HUES64 (cell line): ENCODE measurements at regions not wholly inside any gene's neighbourhood (a gene's known extent, or its start where the extent isn't known, plus 50 kb on each side); places are given as distances from the start of the nearest gene placed in this dataset.

ENCODE experiments used
- H3K27ac ChIP-seq: 2 replicates; pipeline ENCODE4 v1.7.0; 2013; ENCODE audit warnings: low read depth, low read length, inconsistent platforms
- H3K27me3 ChIP-seq: 2 replicates; pipeline ENCODE4 v1.6.1; 2013; ENCODE audit warnings: mild to moderate bottlenecking, low read length; ENCODE audit not compliant: insufficient read depth
- H3K36me3 ChIP-seq: 2 replicates; pipeline ENCODE4 v1.6.1; 2013; ENCODE audit warnings: mild to moderate bottlenecking, low read length; ENCODE audit not compliant: insufficient read depth
- H3K4me1 ChIP-seq: 2 replicates; pipeline ENCODE4 v1.6.1; 2013; ENCODE audit warnings: mild to moderate bottlenecking, low read length, moderate library complexity; ENCODE audit not compliant: insufficient read depth
- H3K4me3 ChIP-seq: 2 replicates; pipeline ENCODE4 v1.5.1; 2013; ENCODE audit warnings: mild to moderate bottlenecking, low read length, moderate library complexity
- H3K9ac ChIP-seq: 2 replicates; pipeline ENCODE4 v1.6.1; 2013; ENCODE audit warnings: mild to moderate bottlenecking, low read depth, low read length
- H3K9me3 ChIP-seq: 2 replicates; pipeline ENCODE4 v1.6.1; 2013; ENCODE audit warnings: low read depth, low read length; ENCODE audit not compliant: insufficient read depth
- WGBS: fragments of 150-250, 120-280 bp; methylation state at CpG from one replicate; pipeline ENCODE4 v1.1.7; 2013; ENCODE audit warnings: missing lambda C conversion rate; 5-methylcytosine and 5-hydroxymethylcytosine counted together

DNA sequence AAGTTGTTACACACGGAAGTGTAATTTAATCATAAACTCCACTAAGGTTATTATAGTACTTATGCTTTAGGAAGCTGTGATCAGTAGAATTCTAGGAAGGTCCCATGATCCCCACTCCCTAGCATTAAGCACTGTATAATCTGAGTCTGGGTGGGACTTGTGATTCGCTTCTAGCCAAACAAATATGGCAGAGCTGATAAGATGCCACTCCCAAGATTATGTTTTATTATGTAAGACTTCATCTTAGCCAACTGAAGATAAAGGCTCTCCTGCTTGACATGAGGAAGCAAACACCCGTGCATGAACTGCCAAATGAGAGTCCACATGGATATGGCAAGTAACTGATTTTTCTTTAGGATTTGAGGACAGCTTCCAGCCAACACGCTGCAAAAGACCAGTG is 186.4 kb upstream of the NDST3 start:
- Histone ChIP-seq H3K9ac (no peak overlapping the region), H3K4me3 (no peak overlapping the region), H3K9me3 (no peaks in the 10 kb centered on the region), H3K36me3 (no peaks in the 10 kb centered on the region), H3K4me1 (peaks cover 3% of the 10 kb centered on the region; the same call in 1 of the 2 replicates), H3K27ac (no peak overlapping the region), H3K27me3 (no peaks in the 10 kb centered on the region)
- whole genome bisulfite sequencing = 94% methylated on average over 3 of the region's 4 CpGs

DNA sequence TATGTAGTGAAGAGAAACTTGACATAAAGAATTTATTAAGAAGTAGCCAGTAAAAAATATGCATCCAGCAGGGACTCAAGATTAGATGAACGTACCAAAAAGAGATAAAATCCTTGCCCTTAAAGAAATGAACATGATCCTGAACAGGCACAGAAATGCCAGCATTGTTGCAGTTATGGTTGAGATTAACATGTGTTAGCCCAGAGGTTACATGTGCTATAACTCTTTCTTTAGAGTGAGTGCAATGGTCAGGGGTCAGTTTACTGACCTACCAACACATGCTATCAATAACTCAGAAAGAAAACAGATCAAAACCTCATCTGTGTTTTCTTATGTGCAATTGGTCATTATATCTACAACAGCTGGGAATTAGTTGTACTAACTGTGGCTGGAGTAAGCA is 166.1 kb upstream of the NDST3 start:
- Histone ChIP-seq H3K9me3 (no peaks in the 10 kb centered on the region), H3K9ac (no peak overlapping the region), H3K4me1 (no peaks in the 10 kb centered on the region), H3K27ac (no peak overlapping the region), H3K36me3 (no peaks in the 10 kb centered on the region), H3K27me3 (no peaks in the 10 kb centered on the region), H3K4me3 (no peak overlapping the region)
- 92% methylated on average over 1 of the region's 1 CpG for WGBS

DNA sequence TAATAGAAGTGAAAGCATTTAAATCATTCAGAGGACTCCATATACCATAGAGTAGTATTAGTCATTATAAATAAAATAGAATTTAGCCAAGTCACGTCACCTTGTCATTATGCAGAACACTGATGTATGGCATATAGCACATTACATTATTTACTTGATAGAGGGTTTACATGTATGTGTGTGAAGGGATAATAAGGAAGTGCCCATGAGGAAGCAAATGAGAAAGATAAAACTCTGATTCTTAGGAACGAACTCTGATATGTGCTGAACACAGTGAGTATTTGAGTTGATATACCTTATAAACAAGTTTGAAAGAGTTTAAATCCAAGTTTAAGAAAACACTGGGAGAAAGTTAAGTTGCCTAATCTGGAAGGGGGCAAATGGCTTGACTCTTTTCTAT is 160.5 kb upstream of the NDST3 start:
- Histone ChIP-seq H3K9ac (no peak overlapping the region), H3K4me1 (peaks cover 7% of the 10 kb centered on the region), H3K36me3 (no peaks in the 10 kb centered on the region), H3K9me3 (no peaks in the 10 kb centered on the region), H3K4me3 (no peak overlapping the region), H3K27ac (no peak overlapping the region), H3K27me3 (no peaks in the 10 kb centered on the region)
- 97% methylated on average over 1 of the region's 2 CpGs for WGBS

DNA sequence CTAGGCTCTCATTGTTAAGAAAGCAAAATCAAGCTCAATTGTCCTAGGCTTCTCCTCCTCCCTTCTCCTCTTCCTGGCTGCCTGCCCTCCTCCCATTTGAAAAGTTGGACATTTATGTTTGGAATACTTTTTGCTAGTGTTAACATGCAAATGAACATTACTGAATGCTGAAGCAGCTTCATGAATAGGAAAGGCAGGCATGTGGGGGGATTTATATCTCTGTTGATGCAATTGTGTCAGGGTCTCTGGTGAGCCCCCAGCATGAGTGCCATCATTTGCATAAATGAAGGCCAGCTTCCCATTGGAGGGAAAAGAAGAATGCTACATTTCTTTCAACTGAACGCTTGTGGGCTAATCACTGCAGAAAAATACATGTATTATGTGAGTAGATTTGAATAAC is 160.1 kb upstream of the NDST3 start:
- Histone ChIP-seq H3K9ac (no peak overlapping the region), H3K9me3 (no peaks in the 10 kb centered on the region), H3K4me3 (no peak overlapping the region), H3K4me1 (peaks cover 7% of the 10 kb centered on the region), H3K27me3 (no peaks in the 10 kb centered on the region), H3K36me3 (no peaks in the 10 kb centered on the region), H3K27ac (no peak overlapping the region)
- 91% methylated on average over 1 of the region's 1 CpG for WGBS

DNA sequence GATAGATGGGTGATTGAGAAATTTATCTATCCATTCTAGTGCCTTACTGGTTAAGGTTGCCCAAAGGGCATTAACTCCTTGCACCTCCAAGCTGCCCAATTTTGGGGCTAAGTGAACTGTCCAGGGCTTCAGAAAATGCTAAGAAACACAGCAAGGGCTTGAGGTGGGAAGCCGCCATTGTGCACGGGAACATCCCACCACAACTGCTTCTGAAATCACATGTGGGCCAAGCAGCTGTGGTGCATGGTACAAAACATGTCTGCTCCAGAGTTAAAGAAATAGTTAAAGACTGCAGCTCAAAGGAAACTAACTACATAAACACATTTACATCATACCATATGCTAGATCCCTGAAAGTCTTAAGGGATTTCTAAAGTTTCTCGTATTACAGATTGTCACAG is 144.3 kb upstream of the NDST3 start:
- H3K4me1 ChIP-seq = peaks cover 11% of the 10 kb centered on the region
- no peaks in the 10 kb centered on the region for H3K27me3 ChIP-seq
- no peak overlapping the region for H3K4me3 ChIP-seq
- H3K27ac ChIP-seq = no peak overlapping the region
- H3K9me3 ChIP-seq = no peaks in the 10 kb centered on the region
- no peaks in the 10 kb centered on the region for H3K36me3 ChIP-seq
- WGBS = 97% methylated on average over 3 of the region's 3 CpGs
- no peak overlapping the region for H3K9ac ChIP-seq

DNA sequence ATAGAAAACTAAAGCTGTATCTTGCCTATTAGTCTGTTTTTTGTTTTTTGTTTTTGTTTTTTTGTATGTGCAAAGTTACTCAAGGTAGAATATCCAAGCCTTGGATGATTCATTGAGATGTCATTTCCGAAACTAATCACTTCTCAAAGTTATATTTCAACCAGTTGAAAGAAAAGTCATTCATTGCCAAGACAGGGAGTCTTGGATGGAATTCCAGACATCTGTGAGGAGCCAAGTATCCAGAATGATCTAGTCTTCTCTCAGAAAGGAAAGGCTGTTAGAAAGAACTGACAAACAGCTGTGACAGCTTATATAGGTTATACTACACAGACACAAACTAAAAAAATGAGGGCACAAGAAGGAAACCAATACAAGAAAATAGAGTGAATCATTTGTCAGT is 141.1 kb upstream of the NDST3 start:
- Histone ChIP-seq H3K27ac (no peak overlapping the region), H3K4me3 (no peak overlapping the region), H3K9me3 (no peaks in the 10 kb centered on the region), H3K36me3 (no peaks in the 10 kb centered on the region), H3K27me3 (no peaks in the 10 kb centered on the region), H3K9ac (no peak overlapping the region), H3K4me1 (peaks cover 11% of the 10 kb centered on the region)
- 83% methylated on average over 1 of the region's 1 CpG for WGBS

DNA sequence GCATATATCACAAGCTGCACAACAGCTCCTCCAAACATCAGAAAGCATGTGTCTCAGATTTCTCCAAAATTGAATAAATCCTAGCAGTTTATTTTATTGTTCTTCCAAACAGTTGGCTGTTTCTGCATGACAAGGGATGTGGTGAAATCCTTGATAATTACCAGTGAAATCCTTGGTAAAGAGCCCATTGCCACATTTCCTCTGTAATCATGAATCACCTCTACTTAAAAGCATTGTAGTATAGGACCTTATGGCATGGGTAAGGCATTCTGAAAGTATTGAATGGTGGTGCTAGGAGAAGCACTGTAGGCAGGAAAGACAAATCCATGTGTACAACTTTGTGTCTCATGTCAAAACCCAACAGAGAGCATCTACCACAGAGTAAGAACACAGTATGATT is 135.8 kb upstream of the NDST3 start:
- no peaks in the 10 kb centered on the region for H3K9me3 ChIP-seq
- H3K9ac ChIP-seq = no peak overlapping the region
- H3K4me3 ChIP-seq = no peak overlapping the region
- no peaks in the 10 kb centered on the region for H3K36me3 ChIP-seq
- no peak overlapping the region for H3K27ac ChIP-seq
- peaks cover 26% of the 10 kb centered on the region for H3K4me1 ChIP-seq
- H3K27me3 ChIP-seq = no peaks in the 10 kb centered on the region; the same call in 1 of the 2 replicates

DNA sequence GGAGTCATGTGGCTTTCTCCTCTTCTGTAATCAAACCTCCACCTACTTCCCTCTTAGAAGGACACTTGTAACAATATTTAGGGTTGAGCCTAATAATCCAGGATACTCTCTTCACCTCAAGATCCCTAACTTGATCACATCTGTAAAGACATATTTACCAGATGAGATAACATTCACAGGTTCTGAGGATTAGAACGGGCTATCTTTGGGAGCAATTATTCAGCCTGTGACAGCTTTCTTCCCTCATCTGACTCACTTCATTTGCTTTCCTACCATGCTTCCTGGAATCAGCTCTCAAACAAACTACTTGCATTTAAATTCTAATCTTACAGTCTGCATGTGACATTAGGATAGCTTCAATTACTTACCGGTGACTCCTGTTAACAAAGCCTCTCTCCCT is 133.5 kb upstream of the NDST3 start:
- 20% methylated on average over 2 of the region's 2 CpGs for WGBS
- no peak overlapping the region for H3K9ac ChIP-seq
- H3K4me3 ChIP-seq = no peak overlapping the region

DNA sequence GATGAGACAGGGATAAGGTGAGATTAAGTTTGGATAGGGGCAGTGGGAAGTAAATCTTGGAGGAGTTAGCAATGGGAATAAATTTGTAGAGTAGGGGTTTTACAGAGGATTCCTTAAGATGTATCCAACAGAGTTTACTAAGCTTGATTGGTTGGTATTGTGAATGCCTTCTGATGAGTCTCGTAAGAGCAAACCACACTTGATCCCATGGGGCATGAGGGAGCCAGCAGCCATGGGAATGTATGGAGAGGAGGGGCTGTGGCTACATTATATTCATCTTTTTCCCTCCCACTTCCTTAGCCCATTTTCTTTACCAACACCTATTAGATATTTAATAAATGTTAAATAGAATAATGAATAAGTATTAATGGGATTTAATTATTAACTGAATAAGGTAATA is 126.6 kb upstream of the NDST3 start:
- no peaks in the 10 kb centered on the region for H3K27me3 ChIP-seq
- H3K27ac ChIP-seq = no peak overlapping the region
- H3K4me3 ChIP-seq = no peak overlapping the region
- 0 out of 2 replicates have a peak, but pooled peaks cover 6% of the 10 kb centered on the region for H3K4me1 ChIP-seq
- WGBS = 93% methylated on average over 1 of the region's 1 CpG
- H3K9me3 ChIP-seq = no peaks in the 10 kb centered on the region
- H3K9ac ChIP-seq = no peak overlapping the region
- no peaks in the 10 kb centered on the region for H3K36me3 ChIP-seq

More for the DNA sequence above, 133.5 kb upstream of the NDST3 start:
- Histone ChIP-seq H3K4me1 (peaks cover 26% of the 10 kb centered on the region), H3K27ac (no peak overlapping the region), H3K36me3 (no peaks in the 10 kb centered on the region), H3K27me3 (no peaks in the 10 kb centered on the region; the same call in 1 of the 2 replicates), H3K9me3 (no peaks in the 10 kb centered on the region)

DNA sequence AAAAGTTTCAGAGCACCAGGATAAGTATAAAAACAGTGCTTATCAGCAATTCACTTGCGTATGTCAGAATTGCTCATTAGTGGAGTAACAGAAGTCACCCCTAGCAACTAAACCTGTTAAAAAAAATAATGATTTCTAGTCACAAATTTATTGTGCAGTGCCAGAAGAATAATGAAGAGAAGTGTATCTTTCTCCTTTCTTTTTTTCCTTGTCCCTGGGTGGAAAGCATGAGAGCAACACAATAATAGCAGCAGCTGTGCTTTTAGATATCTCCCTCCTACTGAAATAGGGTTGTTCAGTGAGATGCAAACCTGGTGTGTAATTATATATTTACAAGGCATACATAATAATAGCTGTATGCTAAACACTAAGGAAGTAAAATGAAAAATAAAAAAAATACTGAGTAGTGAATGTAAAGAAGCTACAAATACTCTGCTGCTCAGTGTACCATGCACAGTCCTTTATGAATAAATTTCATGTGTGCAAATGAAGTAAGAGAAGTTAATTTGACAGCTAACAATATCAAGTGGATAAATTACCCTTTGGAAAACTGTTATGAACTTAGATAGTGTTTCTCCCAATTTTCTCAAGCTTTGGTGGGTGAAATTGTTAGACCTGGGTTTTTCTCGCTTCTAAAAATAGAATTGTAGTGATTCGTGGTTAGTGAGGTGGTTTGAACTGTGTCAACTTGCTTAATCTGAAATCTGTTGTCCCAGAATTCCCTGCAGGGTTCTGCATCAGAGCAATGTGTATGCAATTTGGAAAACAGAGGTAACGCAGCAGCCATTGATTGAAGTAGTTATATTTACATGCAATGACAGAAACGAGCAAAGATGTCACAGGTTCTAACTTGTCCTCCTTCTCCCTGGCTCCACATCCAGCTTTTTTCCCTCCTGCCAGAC is 125.7 kb upstream of the NDST3 start:
- Histone ChIP-seq H3K36me3 (no peaks in the 10 kb centered on the region), H3K9ac (no peak overlapping the region), H3K4me3 (no peak overlapping the region), H3K9me3 (no peaks in the 10 kb centered on the region; the same call in 1 of the 2 replicates), H3K4me1 (no peaks in the 10 kb centered on the region), H3K27me3 (no peaks in the 10 kb centered on the region), H3K27ac (no peak overlapping the region)
- 69% methylated on average over 5 of the region's 5 CpGs for WGBS

DNA sequence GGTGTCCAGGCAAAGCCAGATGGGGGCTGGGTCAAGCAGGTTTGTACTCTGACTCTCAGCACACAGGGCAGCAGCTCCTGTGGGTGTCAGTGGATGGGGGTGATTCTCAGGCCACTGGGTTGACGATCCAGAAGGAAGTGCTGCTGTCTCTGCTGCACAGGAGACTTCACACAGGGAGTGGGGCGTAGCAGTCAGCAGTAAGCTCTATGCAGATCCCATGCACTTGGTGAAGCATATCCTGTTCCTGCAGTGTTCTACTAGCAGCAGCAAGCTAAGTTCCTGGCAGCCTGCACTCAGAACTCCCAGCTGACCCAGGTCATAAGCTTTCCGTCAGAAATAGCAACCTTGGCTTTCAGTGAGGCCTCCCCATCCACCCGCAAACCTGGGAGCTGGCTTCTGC is 117.6 kb upstream of the NDST3 start:
- WGBS = 92% methylated on average over 4 of the region's 4 CpGs
- Histone ChIP-seq H3K4me1 (no peaks in the 10 kb centered on the region), H3K9ac (no peak overlapping the region), H3K4me3 (no peak overlapping the region), H3K27me3 (no peaks in the 10 kb centered on the region), H3K27ac (no peak overlapping the region), H3K9me3 (peaks cover 5% of the 10 kb centered on the region; the same call in 1 of the 2 replicates), H3K36me3 (no peaks in the 10 kb centered on the region)
